Activated CD4-positive, alpha-beta T cell treated with anti-CD3 and anti-CD28 coated beads, Interleukin-2, amount 50 U/mL, for 24 hours (primary cell): ENCODE measurements at regions not wholly inside any gene's neighbourhood (a gene's known extent, or its start where the extent isn't known, plus 50 kb on each side); places are given as distances from the start of the nearest gene placed in this dataset.
"Not testable (repeated sequence)": the region's sequence is repeated elsewhere in the genome, so short reads cannot be mapped to it uniquely, and the experiment has no call there.

Experiments
- DNase-seq, 2 donors: peaks; one replicate each; pipeline ENCODE4 v3.0.0-alpha.2; 2020; ENCODE audit warnings: low read depth in 1 of 2, low spot score in 1 of 2

GRCh38 chr6:156199182-156199581 is 578.0 kb upstream of the ARID1B start:
- DNase-seq = no peak

DNA sequence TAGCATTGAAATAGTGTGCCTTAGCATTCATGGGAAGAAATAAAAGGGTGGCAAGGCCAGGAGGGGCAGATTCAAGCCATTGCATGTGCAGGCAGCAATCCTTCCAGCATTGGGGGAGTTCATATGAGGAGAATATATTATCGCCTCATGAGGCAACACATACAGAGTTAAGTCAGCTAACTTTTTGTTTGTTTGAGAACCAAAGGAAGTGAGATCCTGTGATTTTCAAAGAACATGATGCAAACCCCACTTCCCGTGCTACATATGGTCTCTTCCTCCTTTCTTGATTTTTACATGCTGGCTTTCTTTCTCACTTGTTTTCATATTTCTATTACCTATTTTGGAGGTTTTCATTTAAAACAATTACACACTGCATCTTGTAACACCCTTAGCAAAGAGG is 579.7 kb upstream of the ARID1B start:
- no peak for DNase-seq

DNA sequence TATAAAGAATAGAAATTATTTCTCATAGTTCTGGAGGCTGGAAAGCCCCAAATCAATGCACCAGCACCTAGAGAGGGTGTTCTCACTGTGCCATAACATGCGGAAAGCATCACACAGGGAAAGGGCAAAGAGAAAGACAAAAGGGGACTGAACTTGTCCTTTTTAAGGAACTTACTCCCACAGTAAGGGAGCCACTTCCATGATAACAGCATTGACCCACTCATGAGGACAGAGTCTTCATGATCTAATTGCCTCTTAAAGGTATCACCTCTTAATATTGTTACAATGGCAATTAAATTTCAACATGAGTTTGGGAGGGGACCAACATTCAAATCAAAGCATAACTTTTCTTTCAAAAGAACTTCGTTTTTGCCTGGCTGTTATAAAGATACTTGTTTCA is 582.2 kb upstream of the ARID1B start:
- DNase-seq = no peak

DNA sequence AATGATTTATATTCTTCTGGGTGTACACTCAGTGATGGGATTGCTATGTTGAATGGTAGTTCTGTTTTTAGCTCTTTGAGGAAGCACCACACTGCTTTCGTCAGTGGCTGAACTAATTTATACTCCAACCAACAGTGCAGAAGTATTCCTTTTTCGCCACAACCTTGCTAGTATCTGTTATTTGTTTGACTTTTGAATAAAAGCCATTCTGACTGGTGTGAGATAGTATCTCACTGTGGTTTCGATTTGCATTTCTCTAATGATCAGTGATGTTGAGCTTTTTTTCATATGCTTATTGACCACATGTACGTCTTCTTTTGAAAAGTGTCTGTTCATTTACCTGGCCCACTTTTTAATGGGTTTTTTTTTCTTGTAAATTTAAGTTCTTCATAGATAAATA is 583.8 kb upstream of the ARID1B start:
- no peak for DNase-seq

DNA sequence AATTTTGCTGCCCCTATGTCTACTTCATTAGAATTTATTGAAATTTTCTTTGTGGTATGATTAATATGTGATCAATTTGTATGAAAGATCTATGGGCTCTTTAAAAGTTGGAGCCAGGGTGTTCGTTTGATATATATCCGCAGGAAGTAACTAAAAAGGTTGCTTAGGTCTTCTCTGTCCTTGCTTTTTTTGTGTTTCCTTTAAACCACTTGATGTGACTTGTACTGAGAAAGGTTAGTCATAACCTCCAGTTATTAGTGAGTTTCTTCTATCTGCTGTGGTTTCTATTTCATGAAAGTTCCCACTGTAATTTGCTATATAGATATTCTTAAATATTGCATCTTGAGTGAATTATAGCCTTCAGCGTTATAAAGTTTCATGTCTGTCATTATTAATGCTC is 585.3 kb upstream of the ARID1B start:
- no peak for DNase-seq

DNA sequence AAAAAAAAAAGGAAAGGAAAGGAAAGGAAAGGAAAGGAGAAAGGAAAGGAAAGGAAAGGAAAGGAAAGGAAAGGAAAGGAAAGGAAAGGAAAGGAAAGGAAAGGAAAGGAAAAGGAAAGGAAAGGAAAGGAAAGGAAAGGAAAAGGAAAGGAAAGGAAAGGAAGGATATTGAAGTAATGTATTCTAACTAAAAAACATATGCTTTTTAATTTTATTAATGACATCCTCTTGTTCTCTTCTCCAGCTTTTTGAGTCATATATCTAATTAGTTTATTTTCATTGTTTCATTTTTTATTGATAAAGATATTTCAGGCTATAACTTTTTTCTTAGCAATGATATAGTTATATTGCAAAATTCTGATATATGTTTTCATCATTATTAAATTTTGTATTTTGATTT is 585.8 kb upstream of the ARID1B start:
- not testable (repeated sequence) for DNase-seq

GRCh38 chr6:156190270-156190669 is 586.9 kb upstream of the ARID1B start:
- no peak for DNase-seq

- no peak for DNase-seq
These were observed 587.5 kb upstream of the ARID1B start for GRCh38 chr6:156189714-156190113.

DNA sequence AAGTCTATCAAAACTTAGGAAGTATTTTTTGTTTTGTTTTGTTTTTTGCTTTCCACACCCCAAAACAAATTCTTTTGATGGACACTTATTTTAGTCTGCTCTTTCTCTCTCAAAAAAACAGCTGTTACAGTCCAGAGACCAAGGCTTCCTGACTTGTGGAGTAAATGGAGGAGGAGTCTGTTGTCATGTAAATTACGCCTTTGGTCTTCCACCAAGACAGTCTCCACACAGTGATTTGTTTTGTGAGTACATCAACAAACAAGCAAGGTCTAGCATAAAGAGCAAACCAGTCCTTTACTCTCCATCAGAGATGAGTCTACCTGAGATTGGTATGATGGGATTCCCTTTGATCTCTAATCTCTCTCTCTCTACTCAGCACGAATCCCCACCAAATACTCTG is 588.0 kb upstream of the ARID1B start:
- DNase-seq = no peak

DNA sequence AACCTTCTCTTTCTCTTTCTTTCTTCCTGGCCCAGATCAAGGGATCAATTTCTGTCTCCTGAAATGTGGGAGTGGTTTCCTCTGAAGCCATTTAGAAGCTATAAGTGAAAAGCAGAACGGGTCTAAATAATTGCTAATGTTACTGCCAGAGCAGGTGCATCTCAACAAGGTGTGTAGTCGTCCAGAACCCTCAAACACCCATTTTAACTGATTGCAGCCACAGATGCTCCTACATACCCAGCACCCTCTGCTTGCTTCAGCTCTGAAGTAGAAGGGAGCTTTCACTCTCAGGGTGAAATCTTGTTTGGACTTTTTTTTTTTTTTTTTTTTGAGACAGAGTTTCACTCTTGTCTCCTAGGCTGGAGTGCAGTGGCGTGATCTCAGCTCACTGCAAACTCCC is 592.1 kb upstream of the ARID1B start:
- DNase-seq = no peak

DNA sequence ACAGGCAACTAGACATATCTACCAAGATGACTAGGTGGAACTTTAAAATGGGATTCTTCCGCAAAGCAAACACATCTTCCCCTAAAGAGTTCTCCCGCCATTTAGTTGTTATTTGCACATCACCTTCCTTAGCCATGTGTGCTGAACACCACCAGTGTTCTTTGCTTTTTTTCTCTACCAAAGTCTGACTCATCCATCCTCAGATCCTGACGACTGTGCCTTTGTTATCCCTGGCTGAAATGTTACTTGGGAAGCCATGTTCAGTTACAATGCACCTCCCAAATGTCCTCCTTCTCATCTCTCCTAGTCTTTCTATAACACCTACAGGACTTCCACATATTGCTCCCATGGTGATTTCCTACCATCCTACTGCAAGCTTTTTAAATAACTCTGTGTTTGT is 593.5 kb upstream of the ARID1B start:
- DNase-seq = no peak

DNA sequence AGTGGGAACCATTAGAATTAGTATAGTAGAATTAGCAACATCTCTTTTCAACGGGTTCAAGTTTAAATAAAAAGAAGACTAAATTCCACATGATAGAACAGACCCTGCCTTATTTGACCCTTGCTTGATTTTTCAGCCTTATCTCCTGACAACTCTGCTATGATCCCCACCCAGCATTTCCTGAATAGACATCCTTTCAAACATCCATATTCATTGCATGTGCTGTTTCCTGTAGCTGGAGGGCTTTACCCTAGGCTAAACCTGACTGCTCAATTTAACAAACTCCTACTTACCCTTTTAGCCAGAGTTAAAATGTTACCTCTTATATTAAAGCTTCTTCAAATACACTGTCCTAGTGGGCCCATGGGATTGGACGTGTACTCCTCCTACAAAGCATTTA is 594.8 kb upstream of the ARID1B start:
- no peak for DNase-seq

GRCh38 chr6:156181506-156181905 is 595.7 kb upstream of the ARID1B start:
- no peak for DNase-seq

- no peak for DNase-seq
These were observed 601.2 kb upstream of the ARID1B start for GRCh38 chr6:156175971-156176421.

GRCh38 chr6:156175433-156175832 is 601.7 kb upstream of the ARID1B start:
- DNase-seq = no peak

DNA sequence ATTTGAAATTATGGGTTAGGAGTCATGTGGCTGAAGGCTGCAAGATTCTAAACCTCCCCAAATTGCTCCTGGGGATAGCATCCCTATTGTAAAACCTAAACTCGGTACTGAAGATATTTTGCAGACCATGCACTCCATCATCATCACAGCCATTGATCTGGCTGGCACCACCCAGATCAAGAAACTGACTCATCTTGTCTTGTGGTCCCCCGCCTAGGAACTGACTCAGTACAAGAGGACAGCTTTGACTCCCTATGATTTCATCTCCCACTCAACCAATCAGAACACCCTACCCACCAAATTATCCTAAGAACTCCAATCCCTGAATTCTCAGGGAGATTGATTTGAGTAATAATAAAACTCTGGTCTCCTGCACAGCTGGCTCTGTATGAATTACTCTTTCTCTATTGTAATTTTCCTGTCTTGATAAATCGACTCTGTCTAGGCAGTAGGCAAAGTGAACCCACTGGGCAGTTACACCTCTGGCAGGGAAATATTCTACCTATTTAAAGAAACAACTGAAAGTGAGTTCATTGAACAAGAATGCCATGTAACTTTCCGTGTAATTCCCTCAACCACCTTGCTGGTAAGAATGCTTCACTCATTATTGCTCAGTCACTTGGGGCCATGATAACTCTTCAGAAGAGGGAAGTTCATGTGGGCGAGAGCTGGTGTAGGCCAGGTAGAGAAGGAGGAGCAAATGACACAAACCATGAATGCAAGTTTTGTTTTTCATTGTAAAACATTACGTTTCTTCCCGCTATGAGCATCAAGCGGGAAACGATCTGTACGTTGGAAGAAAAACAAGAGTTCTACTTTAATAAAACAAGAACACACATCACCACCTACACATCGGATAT is 602.9 kb upstream of the ARID1B start:
- no peak for DNase-seq

GRCh38 chr6:156169371-156169770 is 607.8 kb upstream of the ARID1B start:
- DNase-seq = no peak

DNA sequence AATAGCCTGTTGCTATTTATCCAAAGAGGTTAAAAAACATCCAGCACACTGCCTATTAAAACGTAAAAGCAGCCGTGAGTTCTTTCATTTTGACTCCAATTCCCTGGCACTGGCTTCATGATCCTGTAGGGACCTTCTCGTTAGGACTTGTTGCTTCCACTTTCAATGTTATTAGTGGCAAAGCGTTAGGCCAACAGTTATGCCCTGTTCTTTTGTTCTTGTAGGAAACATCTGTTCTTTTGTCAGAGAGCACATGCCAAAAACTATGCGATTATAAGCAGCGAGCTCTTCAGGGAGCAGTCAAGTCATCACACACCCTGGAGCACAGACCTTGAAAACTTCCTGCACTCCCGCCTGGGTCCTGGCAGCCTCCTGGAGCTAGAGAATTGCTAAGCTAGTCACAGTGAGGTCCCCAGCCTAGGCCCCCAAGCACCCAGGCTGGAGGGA is 609.5 kb upstream of the ARID1B start:
- DNase-seq = no peak

GRCh38 chr6:156167016-156167624 is 610.1 kb upstream of the ARID1B start:
- no peak for DNase-seq

GRCh38 chr6:156166093-156166492 is 611.1 kb upstream of the ARID1B start:
- DNase-seq = no peak

- DNase-seq = no peak
These were observed 612.3 kb upstream of the ARID1B start for GRCh38 chr6:156164701-156165452.

- no peak for DNase-seq
These were observed 613.9 kb upstream of the ARID1B start for GRCh38 chr6:156163311-156163710.
